Activated CD4-positive, alpha-beta T cell treated with anti-CD3 and anti-CD28 coated beads for 1 hour (primary cell): ENCODE measurements at regions not wholly inside any gene's neighbourhood (a gene's known extent, or its start where the extent isn't known, plus 50 kb on each side); places are given as distances from the start of the nearest gene placed in this dataset.
"Not testable (repeated sequence)": the region's sequence is repeated elsewhere in the genome, so short reads cannot be mapped to it uniquely, and the experiment has no call there.

Source experiments
- DNase-seq: peaks from one replicate; pipeline ENCODE4 v3.0.0-alpha.2; 2020

DNA sequence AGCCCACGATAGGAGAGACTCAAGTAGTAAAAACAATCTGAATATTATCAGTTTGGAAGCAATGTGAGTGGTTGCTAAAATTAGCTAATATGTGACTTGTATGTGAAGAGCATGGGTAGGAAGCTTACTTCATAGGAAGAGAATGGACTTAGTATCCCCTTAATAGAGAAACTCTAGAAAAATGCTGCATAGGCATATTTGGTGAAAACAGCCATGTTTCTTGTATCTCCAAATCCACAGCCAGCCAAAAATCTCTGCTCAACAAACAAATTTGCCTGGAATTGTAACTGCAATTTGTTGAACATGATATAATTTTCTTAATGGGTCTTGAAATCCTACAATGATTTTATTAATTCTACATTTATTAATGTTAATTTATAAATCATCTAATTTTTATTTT lies 1252.9 kb upstream of the TMEM132C start:
- DNase-seq: no peak

DNA sequence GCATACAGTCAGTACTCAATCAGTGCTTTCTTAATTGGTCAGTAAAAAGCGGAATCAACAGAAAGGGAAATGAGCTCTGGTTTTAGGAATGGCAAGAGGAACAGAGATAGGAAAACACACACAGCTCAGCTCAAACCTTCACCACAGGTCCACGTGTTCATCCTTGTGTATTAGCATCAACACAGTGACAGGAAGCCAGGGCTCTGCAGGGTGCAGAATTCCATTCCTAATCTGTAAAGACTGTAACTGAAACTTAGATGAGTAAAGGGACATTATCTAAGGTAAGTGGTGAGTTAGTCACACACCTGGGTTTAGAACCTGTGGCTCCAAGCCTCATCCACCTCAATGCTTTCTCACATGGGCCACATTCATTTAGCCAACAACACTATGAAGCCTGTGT lies 1242.2 kb upstream of the TMEM132C start:
- DNase-seq: no peak

DNA sequence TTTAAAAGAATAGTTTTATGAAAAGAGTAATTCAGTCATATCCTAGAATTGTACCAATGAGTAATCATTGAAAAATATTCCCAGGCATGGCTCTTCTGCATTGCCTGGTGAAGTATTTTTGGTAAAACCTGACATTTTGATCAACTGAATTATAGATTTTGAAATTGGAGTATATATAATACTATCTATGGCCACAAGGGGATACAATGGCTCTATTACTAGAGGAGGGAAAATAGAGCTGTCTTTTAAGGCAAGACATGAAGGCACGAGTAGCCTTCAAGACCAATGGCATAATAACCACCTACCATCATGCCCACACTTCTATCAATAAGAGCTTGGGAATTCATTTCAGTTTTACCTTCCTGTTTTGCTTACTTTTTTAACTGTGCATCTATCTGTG lies 1241.4 kb upstream of the TMEM132C start:
- no peak for DNase-seq

DNA sequence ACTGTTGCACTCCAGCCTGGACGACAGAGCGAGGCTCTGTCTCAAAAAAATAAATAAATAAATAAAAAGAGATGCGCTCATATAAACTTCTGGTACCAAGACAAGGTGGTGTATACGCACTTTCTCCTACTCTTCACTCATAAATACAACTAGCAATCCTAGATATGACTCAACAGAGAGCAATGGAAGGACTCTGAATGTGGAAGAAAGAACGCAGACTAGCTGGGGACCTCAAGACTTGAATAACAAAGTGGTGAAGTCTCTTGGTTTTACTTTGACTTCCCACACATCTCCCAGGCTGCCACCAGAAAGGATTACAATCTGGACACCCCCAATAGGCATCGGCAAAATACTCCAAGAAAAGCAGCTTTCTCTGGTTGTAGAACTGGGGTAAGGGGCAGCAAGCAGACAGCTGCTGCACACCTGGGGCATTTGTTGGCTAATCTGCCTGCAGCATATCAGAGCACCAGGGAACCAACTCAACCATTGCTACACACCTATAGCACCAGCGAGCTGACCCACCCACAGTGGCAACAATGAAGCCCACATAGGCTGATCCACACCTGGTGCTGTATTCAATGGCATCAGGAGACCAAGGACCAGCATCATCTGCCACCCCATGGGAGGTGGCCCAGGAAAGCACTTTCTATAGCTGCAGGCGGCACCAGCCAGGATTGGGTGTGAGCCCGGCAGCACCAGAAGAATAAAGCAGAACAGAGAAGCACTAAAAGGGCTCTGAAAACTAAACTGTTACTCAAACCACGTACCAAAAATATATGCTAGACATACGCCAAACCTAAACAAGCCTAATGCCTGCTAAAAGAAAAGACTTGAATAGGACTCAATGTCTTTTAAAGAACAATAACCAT lies 1231.7 kb upstream of the TMEM132C start:
- no peak for DNase-seq

DNA sequence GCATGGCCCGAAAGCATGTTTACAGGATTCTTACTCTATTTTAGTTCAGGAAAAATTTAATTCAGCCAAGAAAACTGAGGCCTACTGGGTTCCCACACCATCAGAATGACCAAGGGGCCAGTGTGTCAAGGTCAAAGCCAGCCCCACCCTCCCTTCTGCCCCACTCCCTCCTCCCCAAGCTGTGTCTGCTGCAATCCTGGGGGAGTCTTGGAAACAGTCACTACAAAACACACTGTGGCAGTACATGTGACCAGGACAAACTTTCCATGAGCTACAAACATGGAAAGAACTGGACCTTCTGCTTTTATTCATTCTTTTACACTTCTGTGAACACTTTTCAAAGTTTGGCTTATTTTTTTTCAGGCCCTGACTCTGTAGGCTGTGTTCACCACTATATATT lies 1228.8 kb upstream of the TMEM132C start:
- DNase-seq: no peak

DNA sequence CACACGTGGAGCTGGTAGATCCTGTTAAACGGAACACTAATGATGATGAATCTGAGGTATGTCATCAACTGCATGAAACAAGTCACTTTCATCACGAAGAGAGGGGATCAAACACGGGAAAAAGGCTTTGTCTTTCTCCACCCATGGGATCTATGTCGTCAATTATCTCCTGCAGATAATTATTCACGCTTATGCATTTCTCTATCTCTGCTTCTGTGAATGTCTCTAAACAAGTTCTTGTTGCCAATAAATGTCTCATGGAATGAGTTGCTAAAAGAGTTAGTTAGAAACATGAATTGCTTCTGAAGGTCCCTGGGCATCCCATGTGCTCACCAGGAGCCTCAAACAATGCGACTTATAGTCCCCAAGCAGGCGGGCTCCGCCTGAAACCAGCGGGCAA lies 1228.2 kb upstream of the TMEM132C start:
- no peak for DNase-seq

DNA sequence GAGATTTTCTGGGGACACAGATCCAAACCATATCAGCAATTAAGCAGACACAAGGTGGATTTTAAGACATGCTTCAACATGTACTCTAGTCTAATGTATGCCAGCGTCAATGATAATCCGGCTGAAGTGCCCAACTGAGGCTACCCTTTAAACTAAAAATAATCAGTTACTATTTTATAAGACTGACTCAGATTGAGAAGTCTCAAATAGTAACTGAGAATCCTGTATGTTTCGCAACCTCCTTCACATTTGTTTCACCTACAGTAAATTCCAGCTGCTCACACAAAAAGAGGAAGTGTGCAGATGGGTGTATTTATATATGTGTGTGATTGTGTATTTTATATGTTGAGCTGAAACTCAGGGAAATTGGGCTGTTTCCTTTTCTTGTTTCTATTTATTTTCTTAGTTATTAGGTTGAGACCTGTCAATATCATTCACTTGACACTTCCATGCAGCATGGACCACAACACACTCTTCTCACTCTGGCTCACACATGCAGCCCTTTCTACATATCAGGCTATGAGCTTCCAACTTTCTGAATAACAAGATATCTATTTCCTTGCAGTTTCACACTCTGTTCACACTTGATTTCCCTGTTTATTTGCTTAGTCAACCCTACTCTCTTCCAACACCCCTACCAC lies 1224.9 kb upstream of the TMEM132C start:
- DNase-seq: no peak

DNA sequence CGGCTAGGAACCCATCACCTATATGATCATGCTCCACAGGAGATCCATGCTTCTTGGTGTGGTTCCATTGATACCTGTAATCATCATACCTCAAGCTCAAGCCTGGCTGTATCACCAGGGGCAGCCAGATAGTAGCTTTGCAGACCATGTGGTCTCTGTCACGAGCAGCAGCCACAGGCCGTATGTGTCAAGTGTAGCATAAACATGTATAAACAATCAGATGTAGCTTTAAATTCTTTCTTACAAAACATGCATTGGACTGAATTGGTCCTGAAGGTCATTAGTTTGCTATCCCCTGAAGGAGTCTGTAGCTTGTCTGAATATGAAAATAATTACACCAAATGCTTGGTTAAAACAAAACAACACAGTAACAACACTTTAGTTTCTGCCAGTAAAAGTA lies 1223.2 kb upstream of the TMEM132C start:
- DNase-seq: no peak

DNA sequence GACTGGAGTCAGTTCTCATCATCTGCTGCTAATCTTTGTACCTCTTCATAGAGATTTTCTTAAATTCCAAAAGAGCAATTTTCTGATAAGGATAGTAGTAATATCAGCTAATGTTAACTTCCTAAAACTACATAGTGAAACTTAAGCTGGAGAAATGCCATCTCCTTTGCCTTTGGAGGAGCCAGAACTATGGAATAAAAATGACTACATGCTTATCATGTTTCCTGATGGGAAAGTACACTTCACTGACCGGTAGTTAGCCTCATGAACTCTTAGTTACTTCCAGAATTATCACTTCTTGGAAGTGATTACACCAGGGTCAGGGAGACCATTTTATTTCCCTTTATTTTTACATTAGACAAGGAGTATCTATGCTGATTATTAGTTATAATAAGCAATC lies 1222.1 kb upstream of the TMEM132C start:
- no peak for DNase-seq

DNA sequence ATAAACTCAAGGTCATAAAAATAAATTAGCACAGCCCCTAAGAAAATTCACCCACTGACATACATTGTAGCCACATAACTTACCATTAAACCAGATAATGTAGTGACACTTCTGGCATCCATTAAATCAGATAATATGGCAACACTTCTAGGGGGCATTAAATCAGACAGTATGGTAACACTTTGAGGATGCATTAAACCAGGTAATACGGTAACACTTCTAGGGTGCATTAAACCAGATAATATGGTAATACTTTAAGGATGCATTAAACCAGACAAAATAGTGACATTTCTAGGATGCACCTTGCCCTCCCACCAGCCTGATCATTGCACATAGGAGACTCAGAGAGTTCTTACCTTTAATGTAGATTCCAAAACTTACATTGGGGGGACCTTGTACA lies 1220.5 kb upstream of the TMEM132C start:
- DNase-seq: no peak

DNA sequence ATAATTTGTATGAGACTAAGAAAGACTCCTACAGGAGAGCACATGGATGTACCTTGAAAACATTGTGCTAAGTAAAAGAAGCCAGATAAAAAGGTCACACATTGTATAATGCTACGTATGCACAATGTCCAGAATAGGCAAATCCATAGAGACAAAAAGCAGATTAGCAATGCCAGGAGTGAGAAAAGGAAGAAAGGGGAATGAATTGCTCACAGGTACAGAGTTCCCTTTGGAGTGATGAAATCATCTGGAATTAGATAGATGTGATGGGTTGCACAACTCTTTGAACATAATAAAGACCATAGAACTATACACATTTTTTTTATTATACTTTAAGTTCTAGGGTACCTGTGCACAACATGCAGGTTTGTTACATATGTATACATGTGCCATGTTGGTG lies 1218.9 kb upstream of the TMEM132C start:
- no peak for DNase-seq

DNA sequence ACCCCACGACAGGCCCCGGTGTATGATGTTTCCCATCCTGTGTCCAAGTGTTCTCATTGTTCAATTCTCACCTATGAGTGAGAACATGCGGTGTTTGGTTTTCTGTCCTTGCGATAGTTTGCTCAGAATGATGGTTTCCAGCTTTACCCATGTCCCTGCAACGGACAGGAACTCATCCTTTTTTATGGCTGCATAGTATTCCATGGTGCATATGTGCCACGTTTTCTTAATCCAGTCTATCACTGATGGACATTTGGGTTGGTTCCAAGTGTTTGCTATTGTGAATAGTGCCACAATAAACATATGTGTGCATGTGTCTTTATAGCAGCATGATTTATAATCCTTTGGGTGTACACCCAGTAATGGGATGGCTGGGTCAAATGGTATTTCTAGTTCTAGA lies 1218.4 kb upstream of the TMEM132C start:
- DNase-seq: not testable (repeated sequence)

DNA sequence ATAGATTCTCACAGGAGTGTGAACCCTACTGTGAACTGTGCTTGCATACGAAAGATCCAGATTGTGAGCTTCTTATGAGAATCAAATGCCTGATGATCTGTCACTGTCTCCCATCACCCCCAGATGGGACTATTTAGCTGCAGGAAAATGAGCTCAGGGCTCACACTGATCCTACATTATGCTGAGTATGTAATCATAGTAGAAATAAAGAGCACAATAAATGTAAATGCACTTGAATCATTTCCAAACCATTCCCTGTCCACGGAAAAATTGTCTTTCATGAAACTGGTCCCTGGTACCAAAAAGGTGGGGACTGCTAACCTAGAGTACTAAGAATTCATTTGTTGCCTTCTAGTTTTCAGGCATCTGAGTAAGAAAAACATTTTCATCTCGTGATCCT lies 1215.8 kb upstream of the TMEM132C start:
- no peak for DNase-seq

DNA sequence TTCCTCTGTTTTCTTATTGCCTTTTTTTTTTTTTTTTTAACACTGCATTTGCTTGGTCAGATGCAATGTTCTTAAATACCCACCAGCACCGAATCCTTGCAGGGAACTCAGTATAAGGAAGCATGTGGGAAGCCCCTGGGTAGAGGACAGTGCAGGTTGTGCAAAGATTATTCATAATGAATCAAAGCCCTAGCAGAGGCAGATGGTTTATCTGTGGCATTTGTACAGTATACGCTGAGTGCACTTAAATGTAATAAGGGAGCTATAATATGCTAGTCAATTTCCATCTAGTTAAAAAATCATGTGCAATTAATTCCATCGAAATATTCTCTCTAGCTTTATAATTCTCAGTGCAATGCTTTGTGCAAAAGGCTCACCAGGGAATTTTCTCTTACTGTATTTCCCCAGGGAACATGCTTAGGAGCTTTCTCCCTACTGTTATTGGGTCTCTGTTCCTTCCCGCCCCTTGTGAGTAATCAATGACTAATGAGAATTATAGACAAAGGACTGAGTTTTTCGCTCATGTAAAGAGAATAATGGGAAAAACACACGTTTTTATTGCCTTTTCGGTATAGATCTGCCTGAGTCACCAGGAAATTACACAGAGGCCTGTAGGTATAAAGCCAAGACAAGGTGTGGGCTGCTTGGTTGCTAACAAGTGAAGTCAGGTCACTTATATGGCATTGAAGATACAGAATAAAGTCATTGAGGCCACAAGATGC lies 1214.3 kb upstream of the TMEM132C start:
- DNase-seq: no peak

DNA sequence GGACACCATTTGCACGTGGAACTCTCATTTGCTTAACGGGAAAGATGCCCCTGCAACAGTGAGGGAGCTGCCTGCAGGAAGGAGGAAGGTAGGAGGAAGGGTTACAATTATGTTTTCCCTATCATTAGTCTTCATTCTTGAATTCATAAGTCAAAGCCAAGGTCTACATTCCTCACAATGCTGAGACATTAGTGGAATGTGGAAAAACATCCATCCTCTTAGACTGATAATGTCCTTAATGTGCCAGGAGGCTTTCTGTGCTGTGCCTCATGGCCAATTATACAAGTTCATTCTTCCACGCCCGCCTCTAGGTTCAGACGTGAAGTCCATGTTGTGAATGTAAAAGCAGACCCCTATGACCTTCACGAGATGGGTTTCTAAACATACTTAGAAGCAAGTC lies 1212.4 kb upstream of the TMEM132C start:
- no peak for DNase-seq

DNA sequence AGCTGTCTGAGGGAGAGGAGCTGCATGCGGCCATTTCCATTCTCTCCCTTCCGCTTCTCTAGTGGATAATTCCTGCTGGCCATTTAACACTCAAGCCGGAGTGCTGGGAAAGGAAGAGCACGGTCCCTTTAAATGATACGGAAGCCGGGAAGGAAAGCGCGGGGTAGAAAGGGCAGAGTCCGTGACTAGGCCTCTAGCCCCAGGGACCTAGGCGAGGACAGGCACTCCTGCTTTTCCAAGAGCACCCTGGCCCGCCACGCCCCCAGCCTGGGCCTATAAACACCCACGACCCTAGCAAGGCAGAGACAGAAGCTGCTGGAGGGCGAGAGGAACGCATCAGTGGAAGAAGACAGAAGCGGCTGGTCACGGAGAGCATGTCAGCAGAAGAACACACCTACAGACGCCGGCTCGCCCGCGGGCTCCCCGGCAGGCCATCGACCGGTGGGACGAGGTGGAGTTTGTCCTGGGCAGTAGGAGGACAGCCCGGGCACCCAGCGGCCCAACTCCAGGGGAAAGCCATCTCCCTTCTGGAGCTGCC lies 1206.6 kb upstream of the TMEM132C start:
- no peak for DNase-seq

DNA sequence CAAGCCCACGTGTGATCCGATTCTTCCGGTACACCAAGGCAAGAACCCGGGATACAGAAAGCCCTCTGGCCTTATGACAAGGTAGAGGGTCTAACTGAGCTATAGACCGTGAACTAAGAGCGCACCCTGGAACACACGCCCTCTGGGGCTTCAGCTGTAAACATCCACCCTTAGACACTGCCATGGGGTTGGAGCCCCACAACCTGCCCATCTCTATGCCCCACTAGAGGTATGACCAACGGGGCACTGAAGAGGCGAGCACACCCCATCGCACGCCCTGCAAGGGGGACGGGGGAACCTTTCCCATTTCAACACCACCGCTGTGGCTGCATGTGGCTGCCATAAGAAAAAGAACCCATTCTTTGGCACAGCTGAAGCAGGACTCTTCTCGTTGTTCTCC lies 1206.0 kb upstream of the TMEM132C start:
- DNase-seq: no peak

DNA sequence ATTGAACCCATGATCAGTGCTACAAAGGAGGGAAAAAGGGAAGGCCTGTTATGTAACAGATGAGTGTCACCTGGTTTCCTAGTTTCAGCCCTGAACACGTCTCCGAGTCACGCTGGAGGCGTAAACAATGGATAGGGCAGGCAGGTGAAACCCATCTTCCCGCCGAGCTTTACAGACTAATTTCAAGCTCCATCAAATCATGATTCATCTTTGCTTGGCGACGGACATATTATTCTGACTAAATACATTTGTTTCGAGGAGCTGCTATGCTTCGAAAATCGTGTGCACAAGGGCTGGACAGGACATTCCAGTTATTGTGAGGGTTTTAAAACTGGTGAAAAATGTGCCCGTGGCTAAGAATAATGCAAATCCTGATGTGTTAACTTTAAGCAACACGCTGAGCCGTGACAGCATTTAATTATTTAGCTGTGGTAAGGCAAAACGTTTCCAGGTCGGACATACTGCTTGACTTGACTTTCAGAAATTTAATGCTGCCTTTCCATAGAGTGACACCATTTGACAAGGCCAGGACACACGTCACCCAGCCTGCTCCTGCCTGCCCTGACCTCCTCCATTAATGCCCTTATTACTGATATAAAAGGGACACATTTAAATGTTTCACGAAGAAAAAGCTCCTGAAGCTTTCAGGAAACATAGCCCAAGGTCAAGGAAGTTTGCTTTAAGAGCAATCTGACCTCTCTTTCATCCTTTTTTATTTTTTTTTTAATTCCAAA lies 1203.5 kb upstream of the TMEM132C start:
- DNase-seq: no peak

DNA sequence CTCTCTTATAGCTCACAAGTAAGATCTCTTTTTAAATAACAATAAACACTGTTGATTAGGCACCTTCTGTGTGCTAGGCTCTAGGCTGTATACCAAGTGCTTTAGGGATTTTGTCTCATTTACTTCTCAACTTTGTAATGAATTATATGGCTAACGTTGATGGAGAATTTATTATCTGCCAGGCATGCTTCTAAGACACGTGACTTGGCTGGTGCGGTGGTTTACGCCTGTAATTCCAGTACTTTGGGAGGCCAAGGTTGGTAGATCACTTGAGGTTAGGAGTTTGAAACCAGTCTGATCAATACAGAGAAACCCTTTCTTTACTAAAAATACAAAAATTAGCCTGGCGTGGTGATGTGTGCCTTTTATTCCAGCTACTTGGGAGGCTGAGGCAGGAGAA lies 1202.8 kb upstream of the TMEM132C start:
- DNase-seq: no peak

DNA sequence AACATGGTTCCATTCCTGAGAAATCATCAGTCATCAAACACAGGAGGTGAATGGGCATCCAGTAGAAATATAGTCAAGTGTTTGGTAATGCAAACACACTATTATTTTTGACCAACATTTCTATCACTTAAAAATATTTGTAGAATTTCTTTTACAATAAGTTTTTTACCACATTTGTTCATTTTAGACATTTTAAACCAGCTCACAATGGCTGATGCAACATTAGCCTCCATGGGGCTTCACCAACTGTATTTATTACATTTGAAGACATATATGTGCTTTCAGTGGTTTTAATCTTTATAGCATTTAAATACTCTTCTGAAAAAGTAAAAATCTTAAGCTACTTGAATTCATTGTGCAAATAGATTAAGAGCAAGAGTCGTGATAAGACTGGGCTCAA lies 1201.4 kb upstream of the TMEM132C start:
- no peak for DNase-seq

DNA sequence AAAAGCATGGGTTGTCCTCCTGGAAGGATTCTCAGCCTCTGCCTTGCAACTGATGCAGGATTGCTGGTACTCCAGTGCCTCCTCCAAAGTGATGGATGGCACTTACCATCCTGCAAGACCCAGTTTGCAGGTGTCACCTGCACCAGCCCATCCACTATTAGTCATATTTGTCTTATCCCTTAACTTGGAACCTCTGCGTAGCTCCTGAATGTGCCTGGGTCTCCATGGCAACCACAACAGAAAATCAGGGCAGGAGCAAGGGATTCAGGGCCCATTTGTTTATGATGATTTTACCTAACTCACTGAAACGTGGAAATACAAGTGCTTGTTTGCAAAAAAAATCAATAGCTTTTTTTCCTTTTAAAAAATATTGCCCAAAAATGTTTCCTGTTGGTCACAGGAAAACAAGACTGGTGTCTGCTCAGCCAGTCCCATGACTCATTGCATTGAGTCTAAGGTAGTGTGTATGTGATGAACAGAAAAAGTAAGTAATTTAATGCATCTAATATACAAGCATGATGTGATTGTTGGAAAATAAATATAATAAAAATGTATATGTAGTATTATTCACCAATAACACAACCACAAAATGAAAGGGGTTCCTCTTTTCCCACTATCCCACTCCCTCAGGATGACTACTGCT lies 1196.3 kb upstream of the TMEM132C start:
- no peak for DNase-seq

DNA sequence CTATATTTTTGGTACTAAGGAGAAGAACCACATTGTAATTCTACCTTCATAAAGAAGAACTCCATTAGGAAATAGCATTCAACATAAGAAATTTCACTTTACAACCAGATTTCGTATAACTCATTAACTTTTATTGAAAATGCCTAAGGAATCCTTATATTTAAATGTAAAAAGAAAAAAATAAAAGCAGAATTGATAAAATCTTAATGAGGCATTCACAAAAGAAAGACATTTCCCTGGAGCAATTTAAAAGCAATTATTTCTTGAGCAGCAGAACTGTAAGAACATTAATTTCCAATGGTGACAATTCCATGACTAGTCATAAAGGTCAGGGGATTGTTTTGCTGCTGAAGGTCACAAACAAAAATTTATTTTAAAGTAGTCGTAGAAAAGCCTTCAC lies 1192.8 kb upstream of the TMEM132C start:
- no peak for DNase-seq

DNA sequence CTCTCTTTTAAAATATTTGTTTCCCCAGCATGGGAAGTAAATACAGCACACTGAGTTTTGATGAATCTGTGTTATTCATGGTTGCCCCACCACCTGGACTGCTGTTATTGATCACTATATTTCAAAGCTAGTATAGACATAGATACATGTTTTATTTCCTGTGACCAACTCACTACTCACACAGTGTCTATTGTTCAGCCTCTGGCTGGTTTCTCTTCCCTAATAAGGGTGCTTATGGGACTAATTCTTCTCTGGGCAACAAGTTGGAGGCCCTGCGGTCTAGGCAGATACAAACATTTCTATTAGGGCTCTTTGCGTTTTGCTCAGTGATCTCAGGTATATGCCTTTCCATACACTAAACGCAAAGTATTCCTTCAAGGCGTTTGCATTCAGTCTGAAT lies 1191.0 kb upstream of the TMEM132C start:
- DNase-seq: no peak
